ENCODE measurements at regions not wholly inside any gene's neighbourhood (a gene's known extent, or its start where the extent isn't known, plus 50 kb on each side); places are given as distances from the start of the nearest gene placed in this dataset.
"Not testable (repeated sequence)": the region's sequence is repeated elsewhere in the genome, so short reads cannot be mapped to it uniquely, and the experiment has no call there.

- no peak overlapping the region for H3K4me3 ChIP-seq (ENCODE audit: low read length)
- DNase-seq (ENCODE audit: low read depth), result peak; percentile 88
- TF ChIP-seq CTCF (conservative IDR thresholded peaks at IDR 0.05; ENCODE audit: low read depth, low read length), result no peak
These were observed 1456.1 kb upstream of the ACVR2A start for GRCh38 chr2:146388757-146389156.

- H3K4me3 ChIP-seq (ENCODE audit: low read length), result no peak overlapping the region
- no peak for DNase-seq (ENCODE audit: low read depth)
- no peak for TF ChIP-seq CTCF (conservative IDR thresholded peaks at IDR 0.05; ENCODE audit: low read depth, low read length)
These were observed 1458.7 kb upstream of the ACVR2A start for GRCh38 chr2:146386096-146386495.

GRCh38 chr2:146385031-146385430 is 1459.8 kb upstream of the ACVR2A start:
- no peak for TF ChIP-seq CTCF (conservative IDR thresholded peaks at IDR 0.05; ENCODE audit: low read depth, low read length)
- no peak for DNase-seq (ENCODE audit: low read depth)
- no peak overlapping the region for H3K4me3 ChIP-seq (ENCODE audit: low read length)

GRCh38 chr2:146376511-146377064 is 1468.2 kb upstream of the ACVR2A start:
- no peak overlapping the region for H3K4me3 ChIP-seq (ENCODE audit: low read length)
- no peak for DNase-seq (ENCODE audit: low read depth)
- no peak for TF ChIP-seq CTCF (conservative IDR thresholded peaks at IDR 0.05; ENCODE audit: low read depth, low read length)

- no peak overlapping the region for H3K4me3 ChIP-seq (ENCODE audit: low read length)
- DNase-seq (ENCODE audit: low read depth), result no peak
- TF ChIP-seq CTCF (conservative IDR thresholded peaks at IDR 0.05; ENCODE audit: low read depth, low read length), result no peak
These were observed 1470.3 kb upstream of the ACVR2A start for GRCh38 chr2:146374505-146374904.

- DNase-seq (ENCODE audit: low read depth); H3K4me3 ChIP-seq (ENCODE audit: low read length): not testable (repeated sequence)
These were observed 1473.5 kb upstream of the ACVR2A start for GRCh38 chr2:146371364-146371763.

- DNase-seq (ENCODE audit: low read depth), result peak; percentile 6
- TF ChIP-seq CTCF (conservative IDR thresholded peaks at IDR 0.05; ENCODE audit: low read depth, low read length), result no peak
- no peak overlapping the region for H3K4me3 ChIP-seq (ENCODE audit: low read length)
These were observed 1474.0 kb upstream of the ACVR2A start for GRCh38 chr2:146370826-146371225.

- TF ChIP-seq CTCF (conservative IDR thresholded peaks at IDR 0.05; ENCODE audit: low read depth, low read length), result no peak
- DNase-seq (ENCODE audit: low read depth), result no peak
- H3K4me3 ChIP-seq (ENCODE audit: low read length), result no peak overlapping the region
These were observed 1478.6 kb upstream of the ACVR2A start for GRCh38 chr2:146366276-146366675.
